GM23338 (cell line): ENCODE measurements at regions not wholly inside any gene's neighbourhood (a gene's known extent, or its start where the extent isn't known, plus 50 kb on each side); places are given as distances from the start of the nearest gene placed in this dataset.

Experiments
- ATAC-seq: fragments of 200-7000 bp; cut with Tn5 transposase; 3 replicates; pipeline ENCODE4 v1.9.1; 2020
- DNase-seq: peaks from one replicate; pipeline ENCODE4 v3.0.0-alpha.2; 2015; ENCODE audit warnings: low spot score
- H2AFZ ChIP-seq: fragments of 200-600 bp; sonication (generic); 2 replicates; pipeline ENCODE4 v1.8.0; 2016; ENCODE audit warnings: antibody characterized with exemption, mild to moderate bottlenecking, moderate library complexity
- H3F3A ChIP-seq: fragments of 200-600 bp; sonication (generic); replicated peaks from 2 replicates; pipeline ENCODE4 v1.8.0; 2017; ENCODE audit warnings: antibody characterized with exemption, mixed run types, low read depth
- H3K27ac ChIP-seq: fragments of 200-600 bp; sonication (generic); 2 replicates; pipeline ENCODE4 v1.6.1; 2016; ENCODE audit warnings: low read depth
- H3K27me3 ChIP-seq: fragments of 200-600 bp; sonication (generic); 2 replicates; pipeline ENCODE4 v1.8.0; 2016; ENCODE audit warnings: mild to moderate bottlenecking, mixed run types, moderate library complexity; ENCODE audit not compliant: insufficient read depth
- H3K36me3 ChIP-seq: fragments of 200-600 bp; sonication (generic); 2 replicates; pipeline ENCODE4 v1.8.0; 2016; ENCODE audit warnings: mild to moderate bottlenecking; ENCODE audit not compliant: insufficient read depth
- H3K4me1 ChIP-seq: fragments of 200-600 bp; sonication (generic); 2 replicates; pipeline ENCODE4 v1.8.0; 2016; ENCODE audit warnings: mild to moderate bottlenecking, moderate library complexity; ENCODE audit not compliant: insufficient read depth
- H3K4me2 ChIP-seq: fragments of 200-600 bp; sonication (generic); 2 replicates; pipeline ENCODE4 v1.7.1; 2017; ENCODE audit warnings: mixed run types
- H3K4me3 ChIP-seq: fragments of 200-600 bp; sonication (generic); 2 replicates; pipeline ENCODE4 v1.6.1; 2016; ENCODE audit warnings: mixed run types
- H3K79me2 ChIP-seq: fragments of 200-600 bp; sonication (generic); replicated peaks from 2 replicates; pipeline ENCODE4 v1.8.0; 2017; ENCODE audit warnings: mild to moderate bottlenecking; ENCODE audit not compliant: insufficient read depth
- H3K9me2 ChIP-seq: fragments of 200-600 bp; sonication (generic); 2 replicates; pipeline ENCODE4 v1.8.0; 2017; ENCODE audit not compliant: insufficient read depth
- H4K20me1 ChIP-seq: fragments of 200-600 bp; sonication (generic); replicated peaks from 2 replicates; pipeline ENCODE4 v1.8.0; 2017; ENCODE audit warnings: mild to moderate bottlenecking; ENCODE audit not compliant: insufficient read depth
- H3K27ac Mint-ChIP-seq: 2 replicates; pipeline ENCODE4 v1.8.0; 2020; ENCODE audit warnings: inconsistent platforms, mild to moderate bottlenecking, moderate library complexity, mixed read lengths
- H3K27me3 Mint-ChIP-seq: 3 replicates; pipeline ENCODE4 v1.8.0; 2022; ENCODE audit warnings: low read depth, mild to moderate bottlenecking, moderate library complexity, mixed read lengths, inconsistent platforms; ENCODE audit not compliant: insufficient read depth, poor library complexity
- H3K36me3 Mint-ChIP-seq: 3 replicates; pipeline ENCODE4 v1.8.0; 2021; ENCODE audit warnings: low read depth, mild to moderate bottlenecking, inconsistent platforms, moderate library complexity, mixed read lengths
- H3K4me1 Mint-ChIP-seq: 3 replicates; pipeline ENCODE4 v1.8.0; 2020; ENCODE audit warnings: mild to moderate bottlenecking, inconsistent platforms, mixed read lengths
- H3K4me3 Mint-ChIP-seq: 3 replicates; pipeline ENCODE4 v1.8.0; 2021; ENCODE audit warnings: moderate library complexity, mild to moderate bottlenecking, inconsistent platforms, mixed read lengths
- H3K9me3 Mint-ChIP-seq: 3 replicates; pipeline ENCODE4 v1.8.0; 2020; ENCODE audit warnings: moderate library complexity, mild to moderate bottlenecking, inconsistent platforms, mixed read lengths
- CREB1 ChIP-seq: fragments of 250-450 bp; sonication (Bioruptor Pico); IDR thresholded peaks from 2 replicates; pipeline ENCODE4 v1.5.0; 2020; ENCODE audit warnings: low read depth, mild to moderate bottlenecking, moderate library complexity
- CTCF ChIP-seq, 2 experiments: fragments of 200-600 bp in 1 of 2; sonication (generic) in 1 of 2; conservative IDR thresholded peaks; 2 replicates each; pipeline versions ENCODE4 v1.5.1 to v1.6.1; 2016 to 2017; ENCODE audit warnings: antibody characterized with exemption in 2 of 2, low read depth in 2 of 2, mild to moderate bottlenecking in 2 of 2, moderate library complexity in 1 of 2
- EZH2 ChIP-seq: fragments of 200-600 bp; sonication (generic); IDR thresholded peaks from one replicate; pipeline ENCODE4 v1.8.0; 2017; ENCODE audit warnings: antibody characterized with exemption, mild to moderate bottlenecking, low read depth; ENCODE audit not compliant: unreplicated experiment
- EZH2phosphoT487 ChIP-seq: fragments of 200-600 bp; sonication (generic); IDR thresholded peaks from one replicate; pipeline ENCODE4 v1.8.1; 2018; ENCODE audit warnings: antibody characterized with exemption; ENCODE audit not compliant: unreplicated experiment
- JUNB ChIP-seq: IDR thresholded peaks from one replicate; pipeline ENCODE4 v1.6.1; 2016; ENCODE audit warnings: antibody characterized with exemption; ENCODE audit not compliant: unreplicated experiment
- NANOG ChIP-seq: IDR thresholded peaks from 2 replicates; pipeline ENCODE4 v1.6.1; 2016; ENCODE audit warnings: antibody characterized with exemption, borderline replicate concordance
- POLR2AphosphoS5 ChIP-seq: IDR thresholded peaks from 2 replicates; pipeline ENCODE4 v1.6.1; 2016; ENCODE audit warnings: antibody characterized with exemption, low read depth
- STAT1 ChIP-seq: IDR thresholded peaks from one replicate; pipeline ENCODE4 v1.6.1; 2016; ENCODE audit warnings: antibody characterized with exemption; ENCODE audit not compliant: unreplicated experiment
- ZNF114 ChIP-seq: fragments of 250-450 bp; sonication (Bioruptor Pico); IDR thresholded peaks from 2 replicates; pipeline ENCODE4 v1.5.0; 2020; ENCODE audit warnings: mild to moderate bottlenecking, moderate library complexity
- ZNF331 ChIP-seq: fragments of 250-450 bp; sonication (Bioruptor Pico); IDR thresholded peaks from 2 replicates; pipeline ENCODE4 v1.5.0; 2020; ENCODE audit warnings: low read depth, mild to moderate bottlenecking, moderate library complexity
- TF ChIP-seq, protein P1 (sequence below): IDR thresholded peaks from 2 replicates; pipeline ENCODE4 v1.6.1; 2016; ENCODE audit warnings: antibody characterized with exemption
- TF ChIP-seq, protein P2 (sequence below): IDR thresholded peaks from one replicate; pipeline ENCODE4 v1.6.1; 2018; ENCODE audit warnings: antibody characterized with exemption; ENCODE audit not compliant: unreplicated experiment
- TF ChIP-seq, protein P3 (sequence below): fragments of 250-450 bp; sonication (Bioruptor Pico); IDR thresholded peaks from 2 replicates; pipeline ENCODE4 v1.5.0; 2020; ENCODE audit warnings: mild to moderate bottlenecking, moderate library complexity

GRCh38 chr2:83376731-83377130 lies 1082.3 kb downstream of the SUCLG1 start:
- Histone ChIP-seq H3K4me2 (no peak overlapping the region), H3K79me2 (no peaks in the 10 kb centered on the region), H3F3A (no peaks in the 10 kb centered on the region), H3K4me1 (no peaks in the 10 kb centered on the region), H2AFZ (no peak overlapping the region), H3K27me3 (no peaks in the 10 kb centered on the region), H3K36me3 (peaks cover 4% of the 10 kb centered on the region; the same call in 1 of the 2 replicates), H3K9me2 (peaks cover 10% of the 10 kb centered on the region; the same call in 1 of the 2 replicates), H3K27ac (no peak overlapping the region), H3K4me3 (no peak overlapping the region), H4K20me1 (no peaks in the 10 kb centered on the region)
- Mint-ChIP-seq H3K27ac (no peak overlapping the region), H3K4me3 (no peak overlapping the region), H3K27me3 (no peaks in the 10 kb centered on the region), H3K36me3 (peaks cover 23% of the 10 kb centered on the region), H3K4me1 (peaks cover 6% of the 10 kb centered on the region; the same call in 1 of the 3 replicates), H3K9me3 (peaks cover 29% of the 10 kb centered on the region)
- TF ChIP-seq EZH2, result no peak
- no peak for TF ChIP-seq NANOG
- TF ChIP-seq, protein P1, sequence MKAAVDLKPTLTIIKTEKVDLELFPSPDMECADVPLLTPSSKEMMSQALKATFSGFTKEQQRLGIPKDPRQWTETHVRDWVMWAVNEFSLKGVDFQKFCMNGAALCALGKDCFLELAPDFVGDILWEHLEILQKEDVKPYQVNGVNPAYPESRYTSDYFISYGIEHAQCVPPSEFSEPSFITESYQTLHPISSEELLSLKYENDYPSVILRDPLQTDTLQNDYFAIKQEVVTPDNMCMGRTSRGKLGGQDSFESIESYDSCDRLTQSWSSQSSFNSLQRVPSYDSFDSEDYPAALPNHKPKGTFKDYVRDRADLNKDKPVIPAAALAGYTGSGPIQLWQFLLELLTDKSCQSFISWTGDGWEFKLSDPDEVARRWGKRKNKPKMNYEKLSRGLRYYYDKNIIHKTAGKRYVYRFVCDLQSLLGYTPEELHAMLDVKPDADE, result no peak
- TF ChIP-seq CREB1, result no peak
- TF ChIP-seq POLR2AphosphoS5, result no peak
- no peak for TF ChIP-seq ZNF331 (CRISPR knock-in tag)
- no peak for TF ChIP-seq EZH2phosphoT487
- no peak for TF ChIP-seq STAT1
- TF ChIP-seq ZNF114 (CRISPR knock-in tag), result no peak
- TF ChIP-seq CTCF (conservative IDR thresholded peaks at IDR 0.05; ENCODE audit: low read depth in 2 of 2), result no peak
- TF ChIP-seq, protein P2, sequence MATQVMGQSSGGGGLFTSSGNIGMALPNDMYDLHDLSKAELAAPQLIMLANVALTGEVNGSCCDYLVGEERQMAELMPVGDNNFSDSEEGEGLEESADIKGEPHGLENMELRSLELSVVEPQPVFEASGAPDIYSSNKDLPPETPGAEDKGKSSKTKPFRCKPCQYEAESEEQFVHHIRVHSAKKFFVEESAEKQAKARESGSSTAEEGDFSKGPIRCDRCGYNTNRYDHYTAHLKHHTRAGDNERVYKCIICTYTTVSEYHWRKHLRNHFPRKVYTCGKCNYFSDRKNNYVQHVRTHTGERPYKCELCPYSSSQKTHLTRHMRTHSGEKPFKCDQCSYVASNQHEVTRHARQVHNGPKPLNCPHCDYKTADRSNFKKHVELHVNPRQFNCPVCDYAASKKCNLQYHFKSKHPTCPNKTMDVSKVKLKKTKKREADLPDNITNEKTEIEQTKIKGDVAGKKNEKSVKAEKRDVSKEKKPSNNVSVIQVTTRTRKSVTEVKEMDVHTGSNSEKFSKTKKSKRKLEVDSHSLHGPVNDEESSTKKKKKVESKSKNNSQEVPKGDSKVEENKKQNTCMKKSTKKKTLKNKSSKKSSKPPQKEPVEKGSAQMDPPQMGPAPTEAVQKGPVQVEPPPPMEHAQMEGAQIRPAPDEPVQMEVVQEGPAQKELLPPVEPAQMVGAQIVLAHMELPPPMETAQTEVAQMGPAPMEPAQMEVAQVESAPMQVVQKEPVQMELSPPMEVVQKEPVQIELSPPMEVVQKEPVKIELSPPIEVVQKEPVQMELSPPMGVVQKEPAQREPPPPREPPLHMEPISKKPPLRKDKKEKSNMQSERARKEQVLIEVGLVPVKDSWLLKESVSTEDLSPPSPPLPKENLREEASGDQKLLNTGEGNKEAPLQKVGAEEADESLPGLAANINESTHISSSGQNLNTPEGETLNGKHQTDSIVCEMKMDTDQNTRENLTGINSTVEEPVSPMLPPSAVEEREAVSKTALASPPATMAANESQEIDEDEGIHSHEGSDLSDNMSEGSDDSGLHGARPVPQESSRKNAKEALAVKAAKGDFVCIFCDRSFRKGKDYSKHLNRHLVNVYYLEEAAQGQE, result no peak
- TF ChIP-seq JUNB, result no peak
- TF ChIP-seq, protein P3, sequence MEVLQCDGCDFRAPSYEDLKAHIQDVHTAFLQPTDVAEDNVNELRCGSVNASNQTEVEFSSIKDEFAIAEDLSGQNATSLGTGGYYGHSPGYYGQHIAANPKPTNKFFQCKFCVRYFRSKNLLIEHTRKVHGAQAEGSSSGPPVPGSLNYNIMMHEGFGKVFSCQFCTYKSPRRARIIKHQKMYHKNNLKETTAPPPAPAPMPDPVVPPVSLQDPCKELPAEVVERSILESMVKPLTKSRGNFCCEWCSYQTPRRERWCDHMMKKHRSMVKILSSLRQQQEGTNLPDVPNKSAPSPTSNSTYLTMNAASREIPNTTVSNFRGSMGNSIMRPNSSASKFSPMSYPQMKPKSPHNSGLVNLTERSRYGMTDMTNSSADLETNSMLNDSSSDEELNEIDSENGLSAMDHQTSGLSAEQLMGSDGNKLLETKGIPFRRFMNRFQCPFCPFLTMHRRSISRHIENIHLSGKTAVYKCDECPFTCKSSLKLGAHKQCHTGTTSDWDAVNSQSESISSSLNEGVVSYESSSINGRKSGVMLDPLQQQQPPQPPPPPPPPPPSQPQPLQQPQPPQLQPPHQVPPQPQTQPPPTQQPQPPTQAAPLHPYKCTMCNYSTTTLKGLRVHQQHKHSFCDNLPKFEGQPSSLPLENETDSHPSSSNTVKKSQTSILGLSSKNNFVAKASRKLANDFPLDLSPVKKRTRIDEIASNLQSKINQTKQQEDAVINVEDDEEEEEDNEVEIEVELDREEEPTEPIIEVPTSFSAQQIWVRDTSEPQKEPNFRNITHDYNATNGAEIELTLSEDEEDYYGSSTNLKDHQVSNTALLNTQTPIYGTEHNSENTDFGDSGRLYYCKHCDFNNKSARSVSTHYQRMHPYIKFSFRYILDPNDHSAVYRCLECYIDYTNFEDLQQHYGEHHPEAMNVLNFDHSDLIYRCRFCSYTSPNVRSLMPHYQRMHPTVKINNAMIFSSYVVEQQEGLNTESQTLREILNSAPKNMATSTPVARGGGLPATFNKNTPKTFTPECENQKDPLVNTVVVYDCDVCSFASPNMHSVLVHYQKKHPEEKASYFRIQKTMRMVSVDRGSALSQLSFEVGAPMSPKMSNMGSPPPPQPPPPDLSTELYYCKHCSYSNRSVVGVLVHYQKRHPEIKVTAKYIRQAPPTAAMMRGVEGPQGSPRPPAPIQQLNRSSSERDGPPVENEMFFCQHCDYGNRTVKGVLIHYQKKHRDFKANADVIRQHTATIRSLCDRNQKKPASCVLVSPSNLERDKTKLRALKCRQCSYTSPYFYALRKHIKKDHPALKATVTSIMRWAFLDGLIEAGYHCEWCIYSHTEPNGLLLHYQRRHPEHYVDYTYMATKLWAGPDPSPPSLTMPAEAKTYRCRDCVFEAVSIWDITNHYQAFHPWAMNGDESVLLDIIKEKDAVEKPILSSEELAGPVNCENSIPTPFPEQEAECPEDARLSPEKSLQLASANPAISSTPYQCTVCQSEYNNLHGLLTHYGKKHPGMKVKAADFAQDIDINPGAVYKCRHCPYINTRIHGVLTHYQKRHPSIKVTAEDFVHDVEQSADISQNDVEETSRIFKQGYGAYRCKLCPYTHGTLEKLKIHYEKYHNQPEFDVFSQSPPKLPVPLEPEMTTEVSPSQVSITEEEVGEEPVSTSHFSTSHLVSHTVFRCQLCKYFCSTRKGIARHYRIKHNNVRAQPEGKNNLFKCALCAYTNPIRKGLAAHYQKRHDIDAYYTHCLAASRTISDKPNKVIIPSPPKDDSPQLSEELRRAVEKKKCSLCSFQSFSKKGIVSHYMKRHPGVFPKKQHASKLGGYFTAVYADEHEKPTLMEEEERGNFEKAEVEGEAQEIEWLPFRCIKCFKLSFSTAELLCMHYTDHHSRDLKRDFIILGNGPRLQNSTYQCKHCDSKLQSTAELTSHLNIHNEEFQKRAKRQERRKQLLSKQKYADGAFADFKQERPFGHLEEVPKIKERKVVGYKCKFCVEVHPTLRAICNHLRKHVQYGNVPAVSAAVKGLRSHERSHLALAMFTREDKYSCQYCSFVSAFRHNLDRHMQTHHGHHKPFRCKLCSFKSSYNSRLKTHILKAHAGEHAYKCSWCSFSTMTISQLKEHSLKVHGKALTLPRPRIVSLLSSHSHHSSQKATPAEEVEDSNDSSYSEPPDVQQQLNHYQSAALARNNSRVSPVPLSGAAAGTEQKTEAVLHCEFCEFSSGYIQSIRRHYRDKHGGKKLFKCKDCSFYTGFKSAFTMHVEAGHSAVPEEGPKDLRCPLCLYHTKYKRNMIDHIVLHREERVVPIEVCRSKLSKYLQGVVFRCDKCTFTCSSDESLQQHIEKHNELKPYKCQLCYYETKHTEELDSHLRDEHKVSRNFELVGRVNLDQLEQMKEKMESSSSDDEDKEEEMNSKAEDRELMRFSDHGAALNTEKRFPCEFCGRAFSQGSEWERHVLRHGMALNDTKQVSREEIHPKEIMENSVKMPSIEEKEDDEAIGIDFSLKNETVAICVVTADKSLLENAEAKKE (CRISPR knock-in tag), result no peak
- DNase-seq, result no peak
- ATAC-seq, result no peak
